GDM1 (cell line): ENCODE measurements at regions not wholly inside any gene's neighbourhood (a gene's known extent, or its start where the extent isn't known, plus 50 kb on each side); places are given as distances from the start of the nearest gene placed in this dataset.
A peak's percentile ranks its signal among the peaks of the same experiment; 100 is the strongest.

Experiments
- DNase-seq: peaks from one replicate; lab custom pipeline; 2025; lab: John Stamatoyannopoulos, UW

DNA sequence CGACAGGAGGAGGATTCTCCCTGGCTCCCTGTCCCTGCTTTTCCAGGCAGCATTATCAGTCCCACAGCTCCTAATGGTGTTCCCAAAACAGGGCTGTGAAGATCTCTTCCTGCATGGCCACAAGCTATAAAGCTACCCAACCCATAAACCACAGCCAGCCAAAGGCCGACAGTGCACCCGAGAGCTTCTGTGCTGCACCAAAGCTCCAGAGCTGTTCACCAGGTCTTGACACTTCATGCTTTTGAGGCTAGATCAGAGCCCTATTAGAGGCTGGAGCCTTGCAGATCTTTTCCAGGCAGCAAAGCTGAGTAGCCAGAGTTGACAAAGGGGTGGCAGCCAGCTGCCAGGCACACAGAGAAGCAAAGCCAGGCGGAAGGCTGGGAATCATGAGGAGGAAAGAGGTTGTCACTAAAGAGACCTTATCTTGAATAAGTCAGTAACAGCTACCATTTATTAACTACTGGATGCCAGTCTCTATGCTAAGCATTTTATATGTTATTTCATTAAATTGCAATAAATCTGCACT, 180.4 kb downstream of the KATNAL1 start:
- DNase-seq = no peak

DNA sequence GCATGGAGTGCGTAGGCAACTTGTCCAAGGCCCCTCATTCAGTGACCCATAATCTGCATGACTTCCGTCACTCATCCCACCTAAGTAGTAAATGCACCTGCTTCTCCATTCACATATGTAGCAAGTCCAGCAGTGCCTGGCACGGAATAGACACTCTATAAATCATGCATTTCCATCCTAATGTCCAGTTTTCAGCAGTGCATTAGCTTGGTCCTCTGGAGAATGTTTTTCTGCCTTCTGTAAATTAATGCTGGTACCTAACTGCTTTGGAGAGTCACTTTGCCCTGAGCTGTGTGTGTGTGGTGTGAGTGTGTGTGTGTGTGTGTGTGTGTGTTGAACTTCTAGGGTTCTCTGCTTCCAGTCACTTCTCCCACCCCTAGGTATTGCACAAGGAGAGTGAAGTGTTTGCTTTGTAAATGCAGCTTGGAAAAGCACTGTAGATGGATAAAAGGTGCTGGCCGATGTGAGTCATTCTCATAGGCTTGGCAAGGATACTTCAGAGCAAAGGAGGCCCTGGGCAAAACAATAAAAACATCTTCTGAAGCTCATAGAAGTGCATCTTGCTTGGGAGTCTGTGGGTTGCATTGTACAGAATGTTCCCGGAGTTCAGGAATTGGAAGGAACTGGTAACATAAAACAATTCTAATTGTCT, 181.8 kb downstream of the KATNAL1 start:
- DNase-seq = no peak

DNA sequence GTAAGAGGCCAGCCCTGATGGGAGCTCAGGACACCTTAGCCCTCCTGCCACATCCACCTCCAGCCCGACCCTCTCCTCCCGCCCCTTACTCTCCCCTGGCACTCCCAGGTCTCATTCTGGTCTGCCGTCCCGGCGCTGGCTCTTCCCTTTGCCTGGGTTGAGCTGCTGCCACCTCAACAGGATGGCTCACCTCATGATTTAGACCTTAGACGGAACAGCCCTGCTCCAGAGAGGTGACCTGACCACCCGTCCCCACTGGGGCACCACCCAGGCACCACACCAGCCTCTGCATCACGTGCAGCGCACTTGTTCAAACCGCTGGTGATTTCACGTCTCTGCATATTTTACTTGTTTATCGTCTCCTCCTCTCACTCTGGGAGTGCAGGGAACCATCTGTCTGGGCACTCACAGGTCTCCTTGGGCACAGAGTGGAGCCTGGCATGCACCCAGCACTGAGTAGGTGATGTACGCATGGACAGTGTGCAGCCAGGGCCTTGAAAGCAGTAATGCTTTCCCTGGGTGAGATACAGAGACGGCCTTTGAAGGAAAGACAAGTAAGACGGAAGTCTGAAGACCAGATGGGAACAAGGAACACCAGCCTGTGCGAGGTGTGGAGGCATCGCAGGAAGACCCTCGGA, 183.1 kb downstream of the KATNAL1 start:
- no peak for DNase-seq

DNA sequence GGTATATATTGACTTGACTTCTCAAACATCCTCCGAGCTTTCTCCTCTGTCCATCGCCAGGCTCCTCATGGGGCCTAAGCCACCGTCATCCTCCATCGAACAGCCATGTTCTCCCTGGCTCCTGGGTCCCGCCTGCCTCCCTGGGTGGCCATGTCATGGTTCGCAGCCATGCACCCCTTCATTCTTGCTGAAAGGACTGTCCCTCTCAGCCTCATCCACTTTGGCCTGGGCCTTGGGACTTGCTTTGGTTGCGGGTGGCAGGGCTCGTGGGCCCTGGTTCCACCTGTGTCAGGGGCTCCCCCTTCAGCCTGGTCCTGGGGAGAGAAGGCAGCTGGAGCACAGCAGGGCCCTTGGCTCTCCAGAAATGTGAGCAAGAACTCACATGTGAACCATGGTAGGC, 183.8 kb downstream of the KATNAL1 start:
- no peak for DNase-seq

DNA sequence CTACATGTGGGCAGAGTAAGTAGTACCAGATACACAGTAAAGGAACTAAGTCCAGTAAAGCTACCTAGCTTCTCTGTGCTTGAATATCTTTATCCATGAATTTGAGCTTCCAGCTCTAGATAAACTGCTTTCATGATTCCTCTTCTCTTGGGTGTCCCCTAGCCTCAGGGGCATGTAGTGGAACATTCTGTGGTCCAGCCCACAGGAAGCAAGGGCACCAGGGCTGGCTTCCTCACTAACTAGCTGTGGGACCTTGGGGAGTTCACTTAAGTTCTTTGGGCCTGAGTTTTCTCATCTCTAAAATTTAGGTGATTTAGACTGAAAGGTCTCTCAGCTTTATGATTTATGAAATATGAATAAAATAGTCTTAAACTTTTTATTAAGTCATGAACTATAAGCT, 185.7 kb downstream of the KATNAL1 start:
- peak; percentile 55 for DNase-seq

DNA sequence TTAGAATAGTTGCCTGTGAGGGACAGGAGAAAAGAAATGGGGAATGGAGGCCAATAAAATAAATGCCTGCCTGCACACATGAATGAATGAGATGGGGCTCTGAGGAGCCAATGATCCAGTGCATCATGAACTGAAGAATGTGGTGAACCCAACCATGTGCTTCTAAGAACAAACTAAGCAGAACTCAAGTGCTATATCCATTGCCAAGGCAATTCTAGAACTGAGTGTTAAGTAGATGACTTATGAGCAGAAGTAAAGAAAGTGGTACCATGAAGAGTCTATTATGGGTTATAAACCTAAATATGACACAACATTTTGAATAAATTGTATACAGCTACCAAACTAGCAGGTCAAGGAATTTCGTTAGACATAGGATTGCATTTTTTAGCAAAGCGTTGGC, 186.1 kb downstream of the KATNAL1 start:
- no peak for DNase-seq

DNA sequence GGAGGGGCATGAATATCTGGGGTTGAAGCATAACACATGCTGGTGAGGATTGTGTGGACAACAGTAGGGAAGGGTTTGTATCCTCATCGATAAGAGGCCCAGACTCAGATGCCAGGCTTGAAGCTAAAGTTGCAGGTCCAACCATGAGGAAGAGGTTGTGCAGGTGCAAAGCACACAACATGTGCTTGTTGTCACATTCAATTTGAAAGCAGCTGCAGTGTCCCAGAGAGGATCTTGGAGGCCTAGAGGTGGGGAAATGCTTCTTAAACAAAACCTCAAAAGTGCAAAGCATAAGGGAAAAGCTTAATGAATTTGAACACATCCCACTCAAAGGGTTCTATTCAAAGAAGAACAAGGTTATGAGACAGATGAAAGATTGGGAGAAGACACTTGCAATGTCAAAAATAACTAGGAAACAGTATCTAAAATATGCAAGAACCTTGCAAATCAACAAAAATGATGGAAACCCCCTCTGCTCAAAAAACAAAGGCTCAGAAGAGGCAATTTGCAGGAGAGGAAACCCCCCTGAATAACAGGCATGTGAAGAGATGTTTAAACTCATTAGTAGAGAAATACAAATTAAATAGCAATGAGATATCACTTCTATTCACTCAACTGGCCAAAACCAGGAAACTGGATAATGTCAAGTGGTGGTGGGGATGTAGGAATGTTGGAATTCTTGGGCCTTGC, 187.1 kb downstream of the KATNAL1 start:
- no peak for DNase-seq

DNA sequence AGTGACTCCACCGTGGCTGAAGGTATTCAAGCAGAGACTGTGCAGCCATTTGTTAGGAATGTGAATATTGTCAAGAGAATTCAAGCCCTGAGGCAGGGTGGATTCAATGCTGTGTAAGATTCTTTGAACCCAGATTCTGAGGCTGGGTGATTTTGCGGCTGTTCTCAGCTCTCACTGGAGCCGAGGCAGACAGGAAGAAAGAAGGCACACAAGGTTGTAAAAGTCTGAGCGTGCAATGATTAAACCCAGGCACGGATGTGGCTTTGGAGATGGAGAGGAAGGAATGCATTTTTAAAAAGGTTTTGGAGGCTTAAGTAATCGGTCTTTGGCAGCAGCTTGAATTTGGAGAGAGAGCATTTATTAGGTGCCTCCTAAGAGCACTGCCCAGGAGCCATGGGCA, 187.9 kb downstream of the KATNAL1 start:
- no peak for DNase-seq

DNA sequence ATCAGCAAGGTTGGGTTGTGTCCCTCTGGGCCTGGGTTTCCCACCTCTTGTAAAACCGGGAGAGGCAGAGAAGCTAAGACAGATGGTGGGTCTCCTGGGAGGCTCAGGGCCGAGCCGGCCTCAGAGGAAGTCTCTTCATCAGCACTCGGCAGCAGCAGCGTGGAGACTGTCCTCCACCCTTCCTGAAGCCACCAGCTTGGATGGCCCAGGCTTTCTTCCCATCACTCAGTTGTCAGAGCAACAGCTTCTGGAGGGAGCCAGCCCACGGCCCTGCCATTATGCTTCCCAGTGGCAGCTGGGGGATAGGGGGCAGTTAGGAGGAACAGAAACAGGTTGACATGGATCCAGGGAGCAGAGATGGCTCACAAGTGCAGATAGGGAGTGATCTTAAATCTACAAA, 191.0 kb downstream of the KATNAL1 start:
- DNase-seq = no peak

DNA sequence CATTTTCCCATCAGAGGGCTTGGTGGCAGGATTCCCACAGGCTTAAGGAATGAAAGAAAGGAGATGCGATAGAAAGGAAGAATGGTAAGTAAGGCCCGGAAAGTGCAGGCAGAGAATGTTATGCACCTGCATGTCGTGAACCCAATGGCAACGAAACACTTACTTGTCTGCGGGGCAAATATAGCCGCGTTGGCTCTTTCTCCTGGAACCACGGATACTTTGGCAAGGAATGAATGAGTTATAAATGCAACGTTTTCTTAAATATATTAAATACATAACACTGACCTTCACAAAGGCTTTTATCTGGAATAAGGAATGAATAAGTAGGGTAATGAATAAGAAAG, 192.1 kb downstream of the KATNAL1 start:
- no peak for DNase-seq

DNA sequence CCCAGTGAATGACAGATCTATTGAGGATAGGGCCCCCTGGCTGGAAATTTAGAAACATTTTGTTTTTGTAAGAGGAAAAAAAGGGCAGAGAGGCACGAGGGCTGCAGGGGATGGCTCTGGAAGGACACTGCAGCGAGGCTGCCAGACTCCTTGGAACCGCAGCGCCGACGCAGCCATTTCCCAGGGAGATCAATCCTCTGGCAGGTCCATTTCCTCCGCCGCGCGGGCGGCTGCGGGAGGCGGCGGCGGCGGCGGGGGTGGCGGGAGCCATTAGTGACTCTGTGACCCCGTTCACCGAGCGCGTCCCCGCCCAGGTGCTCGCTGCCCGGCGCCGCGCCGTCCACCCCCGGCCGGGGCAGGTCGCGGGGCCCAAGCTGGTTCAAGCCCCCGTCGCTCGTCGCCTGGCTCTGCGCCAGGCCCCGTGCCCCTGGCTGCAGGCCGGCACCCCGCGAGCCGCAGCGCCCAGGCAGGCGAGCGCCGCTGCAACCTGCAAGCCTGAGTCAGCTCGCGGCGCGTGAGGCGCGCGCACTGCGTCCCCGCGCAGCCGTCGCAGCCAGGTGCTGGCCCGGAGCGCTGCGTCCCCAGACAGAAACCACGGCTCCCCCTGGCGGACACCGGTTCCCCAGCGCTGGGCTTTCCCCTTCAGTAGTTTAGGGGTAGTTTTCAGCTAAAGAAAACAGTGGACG, 192.6 kb downstream of the KATNAL1 start:
- peak; percentile 89 for DNase-seq

DNA sequence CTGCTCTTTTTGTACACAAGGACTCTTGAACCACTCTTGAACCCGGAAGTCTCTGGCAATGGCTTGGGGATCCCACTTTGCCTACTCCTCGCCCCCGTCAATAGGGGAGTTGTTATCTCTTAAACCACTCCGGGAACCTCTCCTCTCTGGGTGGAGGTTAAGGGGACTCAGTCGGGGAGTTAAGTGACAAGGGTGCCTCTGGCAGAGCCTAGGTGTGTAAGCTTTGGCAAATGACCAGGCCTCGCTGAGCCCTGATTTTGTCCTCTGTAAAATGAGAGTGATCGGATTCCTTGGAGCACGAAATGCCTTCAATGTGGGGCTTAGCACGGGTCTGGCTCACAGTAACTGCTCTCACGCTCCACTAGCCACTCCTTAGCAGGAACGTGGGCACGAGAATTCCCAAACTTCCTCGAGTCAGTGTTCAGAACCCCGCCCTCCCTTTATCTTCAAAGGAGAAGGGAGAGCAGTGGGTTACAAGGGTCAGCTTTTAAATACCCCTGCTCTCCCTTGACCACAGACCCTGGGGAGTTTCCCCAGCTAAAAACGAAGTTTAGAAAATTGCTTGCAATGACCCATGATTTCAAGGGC, 193.3 kb downstream of the KATNAL1 start:
- no peak for DNase-seq

DNA sequence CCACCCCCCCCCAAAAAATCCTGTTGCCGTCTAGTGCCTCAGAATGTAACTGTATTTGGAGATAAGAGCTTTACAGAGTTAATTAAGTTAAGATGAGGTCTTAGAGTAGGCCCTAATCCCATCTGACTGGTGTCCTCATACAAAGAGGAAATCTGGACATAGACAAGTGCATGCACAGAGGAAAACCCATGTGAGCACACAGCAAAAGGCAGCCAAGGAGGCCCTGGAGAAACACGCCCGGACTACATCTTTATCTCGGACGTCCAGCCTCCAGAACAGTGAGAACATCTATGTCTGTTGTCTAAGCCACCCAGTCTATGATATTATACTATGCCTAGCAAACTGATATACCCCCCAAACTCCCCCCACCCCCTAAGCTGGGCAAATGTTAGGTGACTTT, 193.8 kb downstream of the KATNAL1 start:
- DNase-seq = no peak

DNA sequence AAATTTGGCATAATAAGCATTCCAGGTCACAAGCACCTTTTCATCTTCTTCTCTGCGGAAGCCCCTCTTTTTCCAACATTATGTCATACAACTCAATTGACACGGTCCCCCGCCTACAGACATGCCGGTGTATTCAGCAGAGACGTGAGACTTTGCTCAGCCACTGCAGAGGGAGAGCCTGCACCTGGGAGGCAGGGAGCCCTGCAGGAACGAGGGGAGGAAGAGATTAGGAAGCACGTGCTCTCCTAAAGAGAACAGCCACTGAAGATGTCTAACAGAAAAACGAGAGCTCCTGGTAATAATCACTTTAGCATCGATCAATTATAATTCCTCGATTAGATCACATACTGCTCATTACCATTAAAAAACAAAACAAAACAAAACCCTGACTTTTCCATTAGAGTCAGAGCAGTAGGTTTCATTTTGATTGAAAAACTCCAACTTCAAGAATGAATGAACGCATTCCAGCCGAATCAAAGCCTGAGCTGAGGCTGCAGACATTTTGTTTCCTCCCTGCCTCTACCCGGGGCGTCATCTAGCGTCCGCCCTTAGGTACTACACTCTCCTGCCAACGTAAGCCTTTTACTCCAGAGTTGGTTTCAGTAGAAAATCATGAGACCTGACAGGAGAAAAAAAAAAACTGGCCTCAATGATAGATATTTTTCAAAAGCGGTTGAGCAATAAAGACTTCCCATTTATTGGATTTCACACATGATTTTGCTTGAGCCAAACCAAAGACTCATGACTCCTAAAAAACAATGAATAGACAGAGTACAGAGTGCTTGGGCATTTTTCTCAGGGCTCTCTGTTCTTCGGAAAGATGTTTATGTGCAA, 194.5 kb downstream of the KATNAL1 start:
- peak; percentile 77 for DNase-seq

DNA sequence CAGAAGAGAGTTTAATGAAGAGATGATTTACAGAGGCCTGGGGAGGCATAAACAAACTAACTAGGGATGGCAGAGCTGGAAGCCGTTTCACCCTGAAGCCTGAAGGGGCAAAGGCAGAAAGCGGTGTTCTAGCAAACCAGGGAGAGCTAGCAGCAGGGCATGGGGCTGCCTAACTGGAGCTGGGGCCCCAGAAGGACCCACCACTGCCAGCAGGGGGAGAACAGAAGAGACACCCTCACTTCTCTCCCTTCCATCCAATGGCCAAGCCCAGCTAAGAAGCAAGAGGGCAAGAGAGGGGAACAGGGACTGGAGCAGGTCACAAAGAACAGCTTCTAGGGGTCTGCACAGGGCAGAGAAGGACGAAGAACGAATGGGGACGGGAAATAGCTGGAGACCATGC, 195.5 kb downstream of the KATNAL1 start:
- DNase-seq = no peak

DNA sequence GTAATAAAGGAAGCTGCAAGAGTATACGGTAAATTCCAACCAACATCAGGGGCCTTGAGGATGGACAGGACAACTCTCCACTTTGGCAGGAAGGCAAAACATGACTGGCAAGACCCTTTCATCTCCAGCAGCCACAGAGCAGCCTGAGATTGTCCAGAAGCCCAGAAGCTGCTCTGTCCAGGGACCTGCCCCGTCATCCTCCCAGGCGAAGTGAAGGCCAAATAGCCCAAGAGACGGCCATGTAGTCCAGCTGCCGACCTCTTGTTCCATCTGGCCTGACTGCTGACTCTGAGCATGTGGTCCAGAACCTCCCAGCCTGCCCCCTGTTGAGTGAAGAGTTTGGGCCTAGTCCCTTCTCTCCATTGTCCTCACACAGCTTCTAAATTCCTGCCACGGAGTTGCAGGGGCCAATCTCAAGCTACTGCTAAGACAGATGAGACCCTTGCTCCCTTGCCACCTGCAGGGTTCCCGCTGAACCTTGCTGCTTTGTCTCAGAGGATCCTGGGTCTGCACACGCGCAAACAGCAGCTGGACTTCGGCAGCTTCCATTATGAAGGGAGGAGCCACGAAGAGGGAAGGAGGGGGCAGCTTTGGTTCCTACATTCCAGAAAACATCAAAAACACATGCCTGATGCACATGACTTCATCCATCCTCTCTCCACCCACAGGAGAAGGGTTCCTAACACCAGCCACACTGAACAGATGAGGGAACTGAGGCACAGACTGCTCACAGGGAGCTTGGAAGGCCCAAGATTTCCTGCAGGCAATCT, 196.9 kb downstream of the KATNAL1 start:
- DNase-seq = no peak

DNA sequence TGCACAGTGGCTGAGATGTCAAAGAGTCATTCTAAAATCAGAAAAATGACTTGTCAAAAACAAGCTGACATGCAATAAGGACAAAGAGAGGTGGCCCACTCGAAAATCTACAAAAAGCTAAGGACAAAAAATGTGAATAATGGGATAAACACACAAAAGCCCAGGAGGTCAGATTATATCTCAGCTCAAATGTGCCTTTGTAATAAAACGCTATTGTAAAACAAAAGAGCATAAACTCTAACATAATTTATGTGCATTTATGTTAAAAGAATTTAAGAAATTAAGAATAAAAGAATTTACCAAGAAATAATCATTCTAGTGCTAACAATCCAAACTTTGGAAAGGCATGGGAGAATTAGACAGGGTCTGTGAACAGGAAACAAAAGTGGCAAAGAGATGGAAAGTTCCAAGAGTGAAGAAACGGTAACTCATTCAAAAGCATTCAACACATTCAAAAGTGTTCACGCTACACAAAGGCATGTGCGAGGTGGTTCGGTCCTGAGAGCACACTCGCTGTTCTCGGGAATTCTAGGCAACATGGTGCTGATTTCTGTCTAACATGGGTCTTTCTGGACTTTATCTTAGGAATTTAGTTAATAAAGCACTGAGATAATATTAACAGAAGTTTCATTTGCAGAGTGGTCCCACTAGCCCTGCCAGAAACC, 197.7 kb downstream of the KATNAL1 start:
- no peak for DNase-seq

DNA sequence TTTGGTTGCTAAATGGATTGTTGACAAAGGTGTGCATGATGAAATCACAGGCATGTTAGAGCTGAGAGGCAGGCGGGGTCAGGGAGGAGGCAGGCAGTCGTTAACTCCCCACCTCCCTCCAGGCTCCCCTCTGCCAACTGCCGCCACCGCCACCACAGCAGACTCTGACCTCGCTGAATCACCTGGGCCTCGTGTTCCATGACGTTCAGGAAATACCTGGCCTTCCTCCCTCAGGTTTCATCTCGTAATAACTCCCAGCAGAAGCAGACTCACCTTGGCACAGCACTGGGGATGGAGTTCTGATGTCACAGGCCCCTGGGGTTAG, 198.5 kb downstream of the KATNAL1 start:
- DNase-seq = no peak

DNA sequence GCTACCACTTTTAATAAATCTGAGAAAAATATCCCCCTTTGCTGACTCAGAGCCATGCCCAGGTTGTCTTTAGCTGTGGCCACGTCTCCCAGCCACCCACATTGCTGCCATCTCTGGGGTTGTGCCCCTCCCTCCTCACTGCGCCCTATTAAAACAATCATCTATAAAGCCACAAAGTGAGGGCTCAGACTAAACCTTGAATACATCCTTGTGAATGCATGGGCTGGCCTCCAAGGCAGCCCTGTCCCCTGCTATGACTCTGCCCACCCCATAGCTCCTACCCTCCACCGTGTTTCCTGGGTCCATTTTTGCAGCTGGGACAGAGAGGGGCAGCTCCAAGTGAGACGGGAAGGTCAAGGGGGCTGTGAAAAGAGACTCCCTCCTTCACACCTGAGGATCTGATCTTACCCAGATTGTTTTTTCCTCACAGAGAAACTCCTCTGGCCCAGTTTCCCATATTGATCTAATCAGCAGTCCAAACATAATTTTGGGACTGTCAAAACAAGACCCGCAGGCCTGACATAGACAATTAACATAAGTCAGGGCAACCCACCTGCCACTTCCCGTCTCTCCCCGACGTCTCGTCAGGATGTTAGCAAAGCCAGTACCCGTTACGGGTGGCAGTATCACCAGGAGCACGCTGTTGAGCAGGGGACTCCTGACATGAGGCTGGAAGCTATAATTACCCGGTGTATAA, 199.0 kb downstream of the KATNAL1 start:
- DNase-seq = no peak
